ENCODE measurements at regions not wholly inside any gene's neighbourhood (a gene's known extent, or its start where the extent isn't known, plus 50 kb on each side); places are given as distances from the start of the nearest gene placed in this dataset.

DNA sequence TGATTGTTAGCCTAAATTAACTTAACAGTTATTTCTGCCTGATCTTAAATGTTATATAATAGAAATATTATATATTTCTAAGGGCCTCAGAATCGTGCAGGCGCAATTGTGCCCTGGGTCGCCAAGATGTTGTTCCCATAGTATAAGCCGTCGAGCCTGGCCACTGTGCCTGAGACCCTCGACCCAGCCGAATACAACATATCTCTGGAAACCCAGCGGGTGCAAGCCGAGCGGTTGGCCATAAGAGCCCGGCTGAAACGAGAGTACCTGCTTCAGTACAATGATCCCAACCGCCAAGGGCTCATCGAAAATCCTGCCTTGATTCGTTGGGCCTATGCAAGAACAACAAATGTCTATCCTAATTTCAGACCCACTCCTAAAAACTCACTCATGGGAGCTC is 549.8 kb downstream of the KCTD8 start:
- DNase-seq (ENCODE audit: low read depth in 4 of 4, low spot score in 2 of 4) = no peak

DNA sequence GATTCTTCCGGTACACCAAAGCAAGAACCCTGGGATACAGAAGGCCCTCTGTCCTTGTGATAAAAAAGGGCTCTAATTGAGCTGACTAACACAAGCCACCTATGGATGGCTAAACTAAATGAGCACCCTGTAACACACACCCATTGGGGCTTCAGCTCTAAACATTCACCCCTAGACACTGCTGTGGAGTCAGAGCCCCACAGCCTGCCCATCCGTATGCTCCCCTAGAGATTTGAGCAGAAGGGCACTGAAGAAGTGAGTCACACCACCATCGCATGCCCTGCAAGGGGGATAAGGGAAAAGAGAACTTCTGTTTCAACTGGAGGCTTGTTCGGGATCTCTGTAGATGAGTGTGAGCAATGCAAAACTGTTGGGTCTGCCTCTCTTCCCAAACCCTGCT is 545.2 kb downstream of the KCTD8 start:
- DNase-seq (ENCODE audit: low read depth in 4 of 4, low spot score in 2 of 4) = no peak

DNA sequence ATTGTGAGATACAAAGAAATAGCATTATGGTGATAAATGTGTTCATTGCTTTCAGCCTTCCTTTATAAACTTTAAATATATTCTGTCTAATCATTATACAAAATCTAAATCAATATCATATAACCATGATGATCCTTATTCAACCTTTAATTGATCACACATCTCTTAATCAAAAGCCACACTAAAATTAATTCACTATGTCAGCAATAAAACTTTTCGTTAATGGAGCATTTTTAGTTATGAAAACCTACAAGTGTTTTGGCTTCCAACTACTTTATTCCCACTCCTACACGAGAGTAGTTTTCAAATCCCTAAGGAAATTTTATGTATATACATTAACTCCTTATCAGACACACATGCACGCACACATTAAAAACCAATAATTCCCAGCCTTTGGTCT is 530.2 kb downstream of the KCTD8 start:
- DNase-seq (ENCODE audit: low read depth in 4 of 4, low spot score in 2 of 4) = no peak

DNA sequence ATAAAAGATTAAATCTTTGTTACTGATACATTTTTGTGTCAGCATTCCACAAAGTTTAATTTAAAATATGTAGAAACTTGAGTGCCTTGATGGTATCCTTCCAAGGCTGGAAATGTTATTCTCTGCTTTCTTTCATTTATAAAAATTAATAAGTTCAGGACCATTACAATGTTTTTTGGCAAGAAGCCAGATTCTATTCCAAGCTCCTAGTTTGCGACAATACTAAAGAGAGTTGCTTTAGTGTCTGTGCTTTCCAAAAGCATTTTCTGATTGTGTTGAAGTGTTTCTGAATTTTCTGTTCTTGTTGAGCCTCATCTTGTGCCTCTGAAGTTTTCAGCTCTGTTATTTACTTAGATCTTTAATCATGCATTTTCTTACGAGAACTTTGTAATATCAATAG is 516.2 kb downstream of the KCTD8 start:
- no peak for DNase-seq (ENCODE audit: low read depth in 4 of 4, low spot score in 2 of 4)

DNA sequence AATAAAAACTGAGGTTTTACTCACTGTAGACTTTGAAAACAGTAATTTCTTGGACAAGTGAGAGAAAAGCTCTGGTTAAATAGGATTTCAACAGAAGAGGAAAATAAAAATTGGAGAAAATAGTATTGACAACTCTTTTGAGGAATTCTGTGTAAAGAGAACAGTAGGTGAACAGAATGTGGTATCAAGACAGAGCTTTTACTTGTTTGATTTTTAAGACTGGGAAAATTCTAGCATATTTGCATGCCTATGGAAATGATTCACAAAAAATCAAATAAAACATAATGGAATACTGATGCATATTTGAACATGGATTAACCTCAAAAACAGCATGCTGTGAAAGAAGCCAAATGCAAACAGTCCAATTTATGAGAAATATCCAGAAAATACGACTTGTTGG is 504.6 kb downstream of the KCTD8 start:
- DNase-seq (ENCODE audit: low read depth in 4 of 4, low spot score in 2 of 4) = no peak

DNA sequence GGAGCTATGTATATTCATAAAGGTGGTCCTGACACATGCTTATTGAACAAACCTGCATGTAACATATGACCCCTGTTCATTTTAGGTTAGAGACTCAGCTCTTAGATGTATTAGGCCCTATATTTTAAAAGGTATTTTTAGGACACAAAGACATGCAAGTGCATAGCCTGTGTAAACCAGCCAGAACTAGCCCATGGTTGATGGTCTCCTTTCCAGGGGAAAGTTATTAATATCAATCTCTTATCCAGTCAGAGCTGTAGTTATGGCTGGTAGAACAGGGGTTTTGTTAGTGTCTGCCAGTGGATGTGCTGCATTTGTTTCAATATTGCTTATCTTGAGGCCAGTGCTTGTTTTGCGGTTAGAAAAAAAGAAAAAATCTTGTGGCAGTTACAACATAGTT is 488.6 kb downstream of the KCTD8 start:
- DNase-seq (ENCODE audit: low read depth in 4 of 4, low spot score in 2 of 4) = no peak

DNA sequence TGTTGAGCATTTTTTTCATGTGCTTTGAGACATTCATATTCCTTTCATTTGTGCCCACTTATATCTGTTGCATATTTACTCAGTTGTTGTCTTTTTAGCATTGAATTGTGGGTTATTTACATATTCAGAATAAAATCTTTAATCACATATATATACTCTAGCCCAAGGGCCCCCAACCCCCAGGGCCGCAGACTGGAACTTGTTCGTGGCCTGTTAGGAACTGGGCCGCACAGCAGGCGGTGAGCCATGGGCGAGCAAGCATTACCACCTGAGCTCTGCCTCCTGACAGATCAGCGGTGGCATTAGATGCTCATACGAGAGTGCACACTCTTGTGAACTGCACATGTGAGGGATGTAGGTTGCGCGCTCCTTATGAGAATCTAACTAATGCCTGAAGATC is 480.6 kb downstream of the KCTD8 start:
- DNase-seq (ENCODE audit: low read depth in 4 of 4, low spot score in 2 of 4) = no peak

DNA sequence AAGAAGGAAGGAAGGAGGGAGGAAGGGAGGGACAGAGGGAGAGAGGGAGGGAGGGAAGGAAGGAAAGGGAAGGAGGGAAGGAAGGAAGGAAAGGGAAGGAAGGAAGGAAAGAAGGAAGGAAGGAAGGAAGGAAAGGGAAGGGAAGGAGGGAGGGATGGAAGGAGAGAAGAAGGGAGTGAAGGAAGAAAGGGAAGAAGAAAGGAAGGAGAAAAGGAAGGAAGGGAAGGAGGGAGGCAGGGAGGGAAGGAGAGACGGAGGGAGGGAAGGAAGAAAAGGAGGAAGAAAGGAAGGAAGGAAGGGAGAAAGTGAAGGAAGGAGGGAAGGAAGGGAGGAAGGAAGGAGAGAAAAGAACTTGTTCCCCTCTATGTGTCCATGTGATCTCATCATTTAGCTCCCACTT is 465.0 kb downstream of the KCTD8 start:
- no peak for DNase-seq (ENCODE audit: low read depth in 4 of 4, low spot score in 2 of 4)

DNA sequence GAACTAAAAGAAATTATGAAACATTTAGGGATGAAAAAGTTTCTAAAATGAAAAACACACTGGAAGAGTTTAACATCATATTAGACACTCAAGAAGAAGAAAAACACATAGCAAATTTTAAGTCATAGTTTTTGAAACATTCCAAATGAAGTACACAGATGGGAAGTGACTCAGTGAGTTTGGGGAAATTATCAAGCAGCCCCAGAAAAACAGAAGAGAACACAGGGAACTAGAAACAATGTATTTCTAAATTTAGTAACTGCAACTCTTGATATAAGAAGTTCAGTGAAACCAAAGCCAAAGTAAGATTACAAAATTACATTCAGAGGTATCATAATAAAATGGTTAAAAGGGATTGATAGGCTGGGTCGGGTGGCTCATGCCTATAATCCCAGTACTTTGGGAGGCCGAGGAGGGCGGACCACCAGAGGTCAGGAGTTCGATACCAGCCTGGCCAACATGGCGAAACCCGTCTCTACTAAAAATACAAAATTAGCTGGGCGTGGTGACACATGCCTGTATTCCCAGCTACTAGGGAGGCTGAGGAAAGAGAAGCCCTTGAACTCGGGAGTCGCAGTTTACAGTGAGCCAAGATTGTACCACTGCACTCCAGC is 461.2 kb downstream of the KCTD8 start:
- no peak for DNase-seq (ENCODE audit: low read depth in 4 of 4, low spot score in 2 of 4)

DNA sequence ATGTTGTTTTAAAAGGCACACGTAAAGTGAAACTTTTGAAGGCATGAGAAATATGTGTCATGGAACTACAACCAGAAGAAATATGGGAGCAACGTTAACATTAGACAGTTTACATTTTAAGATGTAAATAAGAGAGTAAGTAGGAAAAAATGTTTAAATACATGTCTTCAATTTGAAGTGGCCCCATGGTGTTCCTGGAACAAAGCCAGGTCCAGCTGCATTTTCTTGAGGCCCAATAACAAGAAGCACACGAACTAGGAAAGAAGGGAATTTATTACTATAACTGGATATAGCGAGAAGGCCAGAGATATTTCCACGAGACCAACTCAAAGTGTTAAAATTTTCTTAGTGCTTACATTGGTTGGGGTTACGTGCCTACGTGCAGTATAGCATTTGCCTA is 458.1 kb downstream of the KCTD8 start:
- no peak for DNase-seq (ENCODE audit: low read depth in 4 of 4, low spot score in 2 of 4)

DNA sequence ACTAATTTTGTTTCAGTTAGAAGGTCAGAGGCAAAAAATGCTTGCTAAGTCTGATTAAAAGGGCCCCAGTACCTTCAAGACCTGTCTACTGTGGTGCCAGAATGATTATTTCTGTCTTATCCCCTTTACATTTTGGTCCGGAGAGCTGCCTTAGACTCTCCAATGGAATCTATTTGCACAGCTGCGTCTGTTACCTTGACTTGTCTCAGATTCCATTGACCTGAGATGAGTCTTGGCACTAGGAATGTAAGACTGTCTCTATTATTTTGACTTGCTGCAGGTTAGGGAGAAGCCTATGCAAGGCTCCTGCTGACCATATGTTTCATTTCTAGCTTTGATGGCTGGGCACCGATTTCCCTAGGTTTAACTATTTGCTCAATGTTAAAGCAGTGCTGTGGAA is 457.6 kb downstream of the KCTD8 start:
- DNase-seq (ENCODE audit: low read depth in 4 of 4, low spot score in 2 of 4) = no peak

DNA sequence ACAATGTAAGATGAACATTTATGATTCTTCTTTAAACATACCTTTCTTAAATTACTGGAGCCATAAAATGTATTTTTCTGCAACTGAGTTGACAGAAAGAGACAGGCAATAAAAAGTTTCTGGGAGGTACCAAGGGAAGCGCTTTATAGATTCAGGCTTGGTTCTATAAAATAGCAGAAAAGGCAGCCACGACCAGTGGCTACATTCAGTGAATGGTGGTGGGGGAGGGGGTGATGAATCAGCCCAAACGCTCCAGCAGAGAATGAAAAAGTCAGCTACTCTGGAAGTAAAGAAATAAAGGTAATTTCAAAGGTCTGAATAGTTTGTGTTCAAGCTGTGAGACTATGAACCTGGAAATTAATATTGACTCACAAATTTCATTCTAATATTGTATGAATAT is 456.1 kb downstream of the KCTD8 start:
- DNase-seq (ENCODE audit: low read depth in 4 of 4, low spot score in 2 of 4) = no peak

DNA sequence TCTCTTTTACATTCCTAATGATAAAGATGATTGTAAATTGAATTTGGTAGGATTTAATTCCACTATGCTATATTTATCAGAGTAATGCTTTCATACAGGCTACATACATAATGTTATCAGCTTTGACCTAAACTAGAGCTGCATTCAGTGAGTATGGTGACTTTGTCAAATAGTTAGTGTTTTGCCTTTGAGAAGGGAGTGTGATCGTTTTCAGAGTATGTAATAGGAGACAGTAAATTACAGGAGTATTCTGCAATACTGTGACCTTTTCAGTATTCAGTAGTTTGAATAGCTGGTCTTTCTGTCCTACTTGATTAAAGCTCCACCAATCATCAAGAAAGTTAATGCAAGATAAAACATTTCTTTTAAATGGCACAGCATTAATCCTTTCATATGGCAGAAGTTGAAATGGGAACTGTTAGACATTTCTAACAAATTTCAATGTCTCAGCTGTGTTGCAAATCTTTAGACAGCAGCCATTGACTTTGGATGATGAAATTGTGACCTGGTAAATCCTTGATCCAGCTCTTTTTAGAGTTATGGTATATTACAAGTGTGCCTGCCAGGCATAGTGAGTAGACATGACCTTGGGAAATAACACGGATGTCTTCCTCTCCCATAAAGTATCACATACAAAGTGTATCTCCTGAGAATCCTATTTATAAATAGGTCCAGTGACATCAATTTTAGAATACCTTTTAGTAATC is 455.3 kb downstream of the KCTD8 start:
- no peak for DNase-seq (ENCODE audit: low read depth in 4 of 4, low spot score in 2 of 4)

DNA sequence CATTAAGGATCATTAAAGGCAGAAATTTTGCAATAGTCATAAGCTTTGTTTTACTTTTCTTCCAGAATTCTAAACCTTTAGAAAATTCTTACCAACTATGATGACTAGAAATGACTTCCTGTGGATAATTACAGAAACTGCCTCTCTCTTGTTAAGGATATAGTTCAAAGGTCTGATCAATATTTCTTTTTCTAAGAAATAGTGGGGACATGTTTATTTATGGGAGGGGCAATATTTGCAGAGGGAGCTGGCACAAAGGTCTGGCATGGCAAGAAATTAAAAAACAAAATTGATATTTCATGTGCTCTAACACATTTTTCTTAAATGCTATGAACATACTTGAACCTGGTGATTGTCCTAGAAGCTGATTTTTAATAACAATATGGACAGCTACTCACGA is 448.9 kb downstream of the KCTD8 start:
- DNase-seq (ENCODE audit: low read depth in 4 of 4, low spot score in 2 of 4) = no peak

DNA sequence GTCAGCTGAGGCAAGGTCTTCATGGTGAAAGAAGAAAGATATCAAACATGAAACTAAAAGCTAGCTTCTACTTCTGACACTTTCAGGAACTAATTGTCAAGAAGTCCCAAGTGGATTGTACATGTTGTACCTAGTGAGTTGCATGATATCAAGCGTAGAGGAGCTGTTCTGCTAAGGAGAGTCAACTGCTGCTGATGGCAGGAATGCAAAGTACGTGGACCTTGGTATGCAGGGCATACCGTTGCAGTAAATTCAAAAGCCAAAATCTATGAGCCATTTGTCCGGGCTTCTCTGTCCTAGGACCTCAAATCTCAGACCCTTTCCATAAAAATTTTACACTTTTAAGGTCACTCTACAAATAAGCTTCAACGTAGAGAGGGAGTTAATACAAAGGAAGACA is 446.2 kb downstream of the KCTD8 start:
- no peak for DNase-seq (ENCODE audit: low read depth in 4 of 4, low spot score in 2 of 4)

DNA sequence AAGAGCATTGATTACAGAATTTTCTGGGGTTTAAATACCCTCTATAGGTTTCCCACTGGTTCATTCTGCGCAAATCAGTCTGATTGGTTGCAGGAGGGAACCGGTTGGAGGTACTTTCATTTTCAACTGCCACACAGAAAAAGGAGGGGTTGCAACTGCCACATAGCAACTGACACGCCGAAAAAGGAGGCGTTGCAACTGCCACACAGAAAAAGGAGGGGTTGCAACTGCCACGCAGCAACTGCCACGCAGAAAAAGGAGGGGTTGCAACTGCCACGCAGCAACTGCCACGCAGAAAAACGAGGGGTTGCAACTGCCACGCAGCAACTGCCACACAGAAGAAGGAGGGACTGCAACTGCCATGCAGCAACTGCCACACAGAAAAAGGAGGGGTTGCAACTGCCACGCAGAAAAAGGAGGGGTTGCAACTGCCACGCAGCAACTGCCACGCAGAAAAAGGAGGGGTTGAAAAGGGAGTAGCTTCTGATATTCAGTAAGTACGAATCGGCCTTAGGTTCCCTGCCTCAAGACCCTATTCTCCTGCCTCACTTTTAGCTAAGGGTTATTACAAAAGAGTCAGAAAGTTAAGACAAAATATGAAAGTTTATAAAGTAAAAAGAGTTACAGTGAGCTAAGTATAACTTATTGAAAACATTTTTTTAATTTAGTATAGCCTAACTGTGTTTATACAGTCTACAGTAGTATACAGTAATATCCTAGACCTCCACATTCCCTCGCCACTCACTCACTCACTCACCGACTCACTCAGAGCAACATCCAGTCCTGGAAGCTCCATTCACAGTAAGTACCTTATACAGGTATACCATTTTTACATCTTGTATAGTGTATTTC is 431.8 kb downstream of the KCTD8 start:
- no peak for DNase-seq (ENCODE audit: low read depth in 4 of 4, low spot score in 2 of 4)

DNA sequence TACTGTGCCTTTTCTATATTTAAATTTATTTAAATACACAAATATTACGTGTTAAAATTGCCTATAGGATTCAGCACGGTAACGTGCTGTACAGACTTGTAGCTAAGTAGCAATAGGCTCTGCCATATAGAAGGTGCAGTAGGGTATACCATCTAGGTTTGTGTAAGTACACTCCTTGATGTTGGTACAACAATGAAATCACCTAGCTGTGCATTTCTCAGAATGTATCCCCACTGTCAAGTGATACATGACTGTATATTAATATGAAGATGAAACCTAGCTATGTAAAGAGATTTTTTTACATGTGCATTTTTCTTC is 431.2 kb downstream of the KCTD8 start:
- DNase-seq (ENCODE audit: low read depth in 4 of 4, low spot score in 2 of 4) = no peak

DNA sequence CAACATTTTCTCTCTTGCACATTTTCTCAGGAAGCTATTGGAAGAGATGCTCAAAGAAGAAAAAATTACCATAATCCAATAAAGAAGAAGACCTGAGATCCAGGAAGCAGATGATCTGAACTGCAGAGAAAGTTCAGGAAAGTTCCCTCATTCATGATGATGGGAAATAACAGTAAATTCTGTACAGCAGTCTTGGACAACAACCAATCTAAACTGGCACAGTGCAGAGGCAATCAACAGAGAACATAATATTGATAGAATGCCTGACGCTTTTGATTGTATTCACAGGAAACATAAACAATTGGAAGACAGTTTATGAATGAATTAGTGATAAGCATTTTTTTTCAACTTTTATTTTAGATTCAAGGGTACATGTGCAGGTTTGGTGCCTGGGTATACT is 428.9 kb downstream of the KCTD8 start:
- DNase-seq (ENCODE audit: low read depth in 4 of 4, low spot score in 2 of 4) = no peak

DNA sequence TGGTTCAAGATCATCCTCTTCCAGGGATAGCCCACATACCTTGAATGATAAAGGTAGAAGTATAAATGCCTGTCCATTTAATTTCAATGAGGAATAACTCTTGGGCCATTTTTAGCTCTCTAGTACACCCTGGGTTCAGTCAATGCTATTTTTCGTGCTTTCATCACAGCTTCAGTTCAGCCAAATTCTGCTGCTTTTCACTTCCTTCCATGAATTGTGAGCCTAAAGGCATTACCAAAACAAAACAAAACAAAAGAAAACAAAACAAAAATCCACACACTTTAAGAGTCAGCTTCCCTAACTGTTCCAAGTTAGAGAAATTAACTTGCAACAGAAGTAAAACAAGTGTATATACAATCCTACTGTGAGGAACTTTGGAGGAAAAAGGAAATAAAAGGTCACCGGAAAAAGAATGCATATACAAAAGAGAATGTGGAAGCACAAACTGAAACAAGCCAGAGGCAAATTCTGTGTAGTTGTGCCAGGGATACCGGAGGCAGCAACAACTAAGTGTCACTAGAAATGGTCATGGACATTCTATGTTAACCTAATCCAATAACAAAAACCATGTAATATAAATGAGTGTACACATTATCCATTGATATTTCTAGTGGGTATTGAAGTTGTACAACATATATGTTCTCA is 423.1 kb downstream of the KCTD8 start:
- DNase-seq (ENCODE audit: low read depth in 4 of 4, low spot score in 2 of 4) = no peak

DNA sequence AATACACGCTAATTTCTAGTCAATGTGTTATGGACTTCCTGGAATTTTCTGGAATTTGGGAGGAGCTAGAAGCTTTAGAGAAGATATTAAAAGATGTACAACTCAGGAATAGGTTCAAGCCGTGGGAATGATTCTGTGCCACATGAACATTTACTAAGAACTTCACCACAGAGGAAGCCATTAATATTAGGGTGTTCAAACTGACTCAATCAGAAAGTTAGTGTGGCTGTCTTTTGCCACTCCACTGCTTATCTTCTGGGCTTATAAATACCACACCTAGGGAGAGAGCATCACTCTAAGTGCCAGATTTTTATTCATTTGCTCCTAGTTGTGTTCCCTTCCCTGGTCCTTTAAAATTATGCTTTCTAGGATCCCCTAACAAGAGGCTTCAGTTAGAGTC is 409.8 kb downstream of the KCTD8 start:
- no peak for DNase-seq (ENCODE audit: low read depth in 4 of 4, low spot score in 2 of 4)

DNA sequence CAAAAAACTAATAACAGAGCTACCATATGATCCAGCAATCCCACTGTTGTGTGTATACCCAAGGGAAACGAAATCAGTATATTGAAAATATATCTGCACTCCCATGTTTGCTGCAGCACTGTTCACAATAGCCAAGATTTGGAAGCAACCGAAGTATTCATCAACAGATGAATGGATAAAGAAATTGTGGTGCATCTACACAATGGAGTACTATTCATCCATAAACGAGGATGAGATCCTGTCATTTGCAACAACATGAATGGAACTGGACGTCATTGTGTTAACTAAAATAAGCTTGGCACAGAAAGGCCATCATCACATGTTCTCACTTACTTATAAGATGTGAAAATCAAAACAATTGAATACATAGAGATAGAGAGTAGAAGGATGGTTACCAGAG is 402.1 kb downstream of the KCTD8 start:
- no peak for DNase-seq (ENCODE audit: low read depth in 4 of 4, low spot score in 2 of 4)

DNA sequence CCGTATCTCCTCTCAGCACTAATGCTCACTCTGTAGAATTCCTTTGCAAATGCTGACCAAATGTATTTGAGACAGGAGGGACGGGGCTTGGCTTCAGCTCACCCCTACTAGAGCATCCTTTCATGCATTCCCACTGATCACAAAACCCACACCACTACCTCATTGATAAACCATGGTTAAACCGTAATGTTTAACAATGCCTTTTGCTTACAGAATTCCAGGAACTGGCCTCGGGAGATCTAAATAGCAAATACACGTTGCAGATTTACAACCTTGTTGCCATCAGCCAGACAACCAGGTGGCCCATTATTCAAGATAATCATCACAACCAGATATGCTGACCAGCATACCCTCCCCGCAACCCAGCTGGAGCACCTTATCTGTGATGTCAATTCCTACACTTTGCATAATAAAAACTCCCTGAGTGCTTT is 391.9 kb downstream of the KCTD8 start:
- no peak for DNase-seq (ENCODE audit: low read depth in 4 of 4, low spot score in 2 of 4)
